Hepatocyte (in vitro differentiated cells): ENCODE measurements at regions not wholly inside any gene's neighbourhood (a gene's known extent, or its start where the extent isn't known, plus 50 kb on each side); places are given as distances from the start of the nearest gene placed in this dataset.
A peak's percentile ranks its signal among the peaks of the same experiment; 100 is the strongest.

ENCODE experiments used
- DNase-seq: peaks from one replicate; pipeline ENCODE4 v3.0.0-alpha.2; 2016; ENCODE audit warnings: low spot score
- H2AFZ ChIP-seq: fragments of 200-600 bp; sonication (generic); 2 replicates; pipeline ENCODE4 v1.6.0; 2016; ENCODE audit warnings: antibody characterized with exemption, mild to moderate bottlenecking
- H3K27ac ChIP-seq: fragments of 200-600 bp; sonication (generic); 2 replicates; pipeline ENCODE4 v1.5.1; 2016; ENCODE audit warnings: mild to moderate bottlenecking
- H3K27me3 ChIP-seq: fragments of 200-600 bp; sonication (generic); 2 replicates; pipeline ENCODE4 v1.6.1; 2016
- H3K36me3 ChIP-seq: fragments of 200-600 bp; sonication (generic); replicated peaks from 2 replicates; pipeline ENCODE4 v1.5.1; 2016; ENCODE audit warnings: low read depth; ENCODE audit not compliant: insufficient read depth
- H3K4me1 ChIP-seq: fragments of 200-600 bp; sonication (generic); 2 replicates; pipeline ENCODE4 v1.5.1; 2016; ENCODE audit warnings: mild to moderate bottlenecking, moderate library complexity; ENCODE audit not compliant: insufficient read depth
- H3K4me2 ChIP-seq: fragments of 200-600 bp; sonication (generic); 2 replicates; pipeline ENCODE4 v1.6.0; 2016
- H3K4me3 ChIP-seq: fragments of 200-600 bp; sonication (generic); 2 replicates; pipeline ENCODE4 v1.5.1; 2016; ENCODE audit warnings: mild to moderate bottlenecking
- H3K79me2 ChIP-seq: fragments of 200-600 bp; sonication (generic); 2 replicates; pipeline ENCODE4 v1.6.0; 2017; ENCODE audit warnings: mild to moderate bottlenecking
- H3K9me2 ChIP-seq: fragments of 200-600 bp; sonication (generic); replicated peaks from 2 replicates; pipeline ENCODE4 v1.6.0; 2017; ENCODE audit warnings: mild to moderate bottlenecking; ENCODE audit not compliant: insufficient read depth
- H3K9me3 ChIP-seq: fragments of 200-600 bp; sonication (generic); 2 replicates; pipeline ENCODE4 v1.5.1; 2016; ENCODE audit warnings: low read depth, mild to moderate bottlenecking
- H4K20me1 ChIP-seq: fragments of 200-600 bp; sonication (generic); 2 replicates; pipeline ENCODE4 v1.6.0; 2016; ENCODE audit warnings: mild to moderate bottlenecking; ENCODE audit not compliant: insufficient read depth, poor library complexity, severe bottlenecking
- CTCF ChIP-seq: fragments of 200-600 bp; sonication (generic); IDR thresholded peaks from 2 replicates; pipeline ENCODE4 v1.5.1; 2016; ENCODE audit warnings: antibody characterized with exemption, mild to moderate bottlenecking; ENCODE audit not compliant: poor library complexity
- EZH2 ChIP-seq: fragments of 200-600 bp; sonication (generic); IDR thresholded peaks from 2 replicates; pipeline ENCODE4 v1.6.1; 2016; ENCODE audit warnings: antibody characterized with exemption, mild to moderate bottlenecking, borderline replicate concordance
- EZH2phosphoT487 ChIP-seq: fragments of 200-600 bp; sonication (generic); IDR thresholded peaks from one replicate; pipeline ENCODE4 v1.6.1; 2018; ENCODE audit warnings: antibody characterized with exemption, mild to moderate bottlenecking, low read depth, moderate library complexity; ENCODE audit not compliant: unreplicated experiment, severe bottlenecking
- WGBS: methylation state at CpG from one replicate; pipeline ENCODE4 v1.1.6; 2016; ENCODE audit warnings: low lambda C conversion rate; ENCODE audit errors: missing lambda C conversion rate; 5-methylcytosine and 5-hydroxymethylcytosine counted together

GRCh38 chr19:29263305-29264135 lies 50.6 kb upstream of the UQCRFS1 start:
- Histone ChIP-seq H3K9me3 (no peaks in the 10 kb centered on the region), H3K27ac (no peak overlapping the region), H3K4me2 (no peak overlapping the region), H3K36me3 (no peaks in the 10 kb centered on the region), H4K20me1 (no peaks in the 10 kb centered on the region), H3K4me1 (no peaks in the 10 kb centered on the region), H3K79me2 (no peaks in the 10 kb centered on the region), H2AFZ (no peak overlapping the region), H3K9me2 (no peaks in the 10 kb centered on the region), H3K4me3 (no peak overlapping the region), H3K27me3 (no peaks in the 10 kb centered on the region)
- peak; percentile 64 for DNase-seq
- WGBS, result 47% methylated on average over 8 of the region's 8 CpGs
- no peak for TF ChIP-seq EZH2
- TF ChIP-seq CTCF, result peak; percentile 64

- 90% methylated on average over 7 of the region's 7 CpGs for WGBS
- Histone ChIP-seq H3K79me2 (no peaks in the 10 kb centered on the region), H3K4me3 (no peak overlapping the region), H3K27me3 (no peaks in the 10 kb centered on the region), H3K36me3 (no peaks in the 10 kb centered on the region), H2AFZ (no peak overlapping the region), H4K20me1 (no peaks in the 10 kb centered on the region), H3K9me2 (no peaks in the 10 kb centered on the region), H3K9me3 (no peaks in the 10 kb centered on the region), H3K27ac (no peak overlapping the region), H3K4me2 (no peak overlapping the region), H3K4me1 (no peaks in the 10 kb centered on the region)
- no peak for DNase-seq
- TF ChIP-seq CTCF (no peak), EZH2 (no peak), EZH2phosphoT487 (no peak)
These were observed 51.9 kb upstream of the UQCRFS1 start for GRCh38 chr19:29264897-29265296.

GRCh38 chr19:29265436-29265835 lies 52.5 kb upstream of the UQCRFS1 start:
- no peaks in the 10 kb centered on the region for H3K27me3 ChIP-seq
- WGBS, result 86% methylated on average over 6 of the region's 6 CpGs

More at GRCh38 chr19:29265436-29265835, 52.5 kb upstream of the UQCRFS1 start:
- Histone ChIP-seq H3K4me1 (no peaks in the 10 kb centered on the region), H4K20me1 (no peaks in the 10 kb centered on the region), H2AFZ (no peak overlapping the region), H3K27ac (no peak overlapping the region), H3K79me2 (no peaks in the 10 kb centered on the region), H3K9me2 (no peaks in the 10 kb centered on the region), H3K36me3 (no peaks in the 10 kb centered on the region), H3K4me2 (no peak overlapping the region), H3K4me3 (no peak overlapping the region), H3K9me3 (no peaks in the 10 kb centered on the region)
- DNase-seq, result no peak
- TF ChIP-seq EZH2phosphoT487 (no peak), EZH2 (no peak), CTCF (no peak)
